Vagina (tissue), 2 donors: ENCODE measurements at regions not wholly inside any gene's neighbourhood (a gene's known extent, or its start where the extent isn't known, plus 50 kb on each side); places are given as distances from the start of the nearest gene placed in this dataset.

Experiments
- POLR2A ChIP-seq, 2 donors: fragments of 450-650 bp; IDR thresholded peaks; one replicate each; pipeline ENCODE4 v1.6.1; 2017; ENCODE audit warnings: antibody characterized with exemption in 2 of 2, mild to moderate bottlenecking in 2 of 2, moderate library complexity in 2 of 2
- POLR2AphosphoS5 ChIP-seq, 2 donors: sonication (generic); formaldehyde crosslinking; IDR thresholded peaks; one replicate each; pipeline ENCODE4 v1.9.0; 2017; ENCODE audit warnings: antibody characterized with exemption in 2 of 2, mild to moderate bottlenecking in 2 of 2, low read depth in 1 of 2; ENCODE audit not compliant: insufficient read depth in 1 of 2
- TF ChIP-seq, protein P1 (sequence below), 3 experiments: fragments of 450-650 bp in 2 of 3; fragments of 200-600 bp in 1 of 3; sonication (generic) in 1 of 3; IDR thresholded peaks; one replicate each; pipeline ENCODE4 v1.5.1; 2017 to 2019; ENCODE audit warnings: antibody characterized with exemption in 3 of 3, mild to moderate bottlenecking in 2 of 3, moderate library complexity in 2 of 3

DNA sequence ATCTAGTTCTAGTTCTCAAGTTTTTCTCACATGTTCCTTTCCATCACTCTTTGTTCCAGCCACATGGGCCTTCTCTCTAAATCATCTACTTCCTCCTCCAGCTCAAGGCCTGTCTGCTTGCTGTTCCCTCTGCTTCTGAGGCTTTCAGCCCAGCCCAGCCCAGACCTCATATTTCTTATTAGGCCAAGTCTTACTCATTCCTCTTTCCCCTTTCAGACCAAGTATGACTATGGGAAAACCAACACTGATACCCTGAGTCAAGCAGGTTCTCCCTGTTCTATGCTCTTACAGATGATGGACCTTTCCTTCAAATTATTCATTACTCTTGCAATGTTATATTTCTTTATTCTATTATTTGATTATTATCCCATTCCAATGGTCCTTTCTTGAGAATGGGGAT, 80.3 kb upstream of the SEM1 start:
- TF ChIP-seq, protein P1, sequence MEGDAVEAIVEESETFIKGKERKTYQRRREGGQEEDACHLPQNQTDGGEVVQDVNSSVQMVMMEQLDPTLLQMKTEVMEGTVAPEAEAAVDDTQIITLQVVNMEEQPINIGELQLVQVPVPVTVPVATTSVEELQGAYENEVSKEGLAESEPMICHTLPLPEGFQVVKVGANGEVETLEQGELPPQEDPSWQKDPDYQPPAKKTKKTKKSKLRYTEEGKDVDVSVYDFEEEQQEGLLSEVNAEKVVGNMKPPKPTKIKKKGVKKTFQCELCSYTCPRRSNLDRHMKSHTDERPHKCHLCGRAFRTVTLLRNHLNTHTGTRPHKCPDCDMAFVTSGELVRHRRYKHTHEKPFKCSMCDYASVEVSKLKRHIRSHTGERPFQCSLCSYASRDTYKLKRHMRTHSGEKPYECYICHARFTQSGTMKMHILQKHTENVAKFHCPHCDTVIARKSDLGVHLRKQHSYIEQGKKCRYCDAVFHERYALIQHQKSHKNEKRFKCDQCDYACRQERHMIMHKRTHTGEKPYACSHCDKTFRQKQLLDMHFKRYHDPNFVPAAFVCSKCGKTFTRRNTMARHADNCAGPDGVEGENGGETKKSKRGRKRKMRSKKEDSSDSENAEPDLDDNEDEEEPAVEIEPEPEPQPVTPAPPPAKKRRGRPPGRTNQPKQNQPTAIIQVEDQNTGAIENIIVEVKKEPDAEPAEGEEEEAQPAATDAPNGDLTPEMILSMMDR (IDR thresholded peaks at IDR 0.05) = no peak
- no peak for TF ChIP-seq POLR2AphosphoS5 (IDR thresholded peaks at IDR 0.05; ENCODE audit: insufficient read depth in 1 of 2, low read depth in 1 of 2)
- no peak for TF ChIP-seq POLR2A (IDR thresholded peaks at IDR 0.05)
